T-helper 17 cell (primary cell): ENCODE measurements at regions not wholly inside any gene's neighbourhood (a gene's known extent, or its start where the extent isn't known, plus 50 kb on each side); places are given as distances from the start of the nearest gene placed in this dataset.

Source experiments
- ATAC-seq: fragments of 150-1000 bp; cut with Tn5 transposase; 2 replicates; pipeline ENCODE4 v1.10.0; 2021; ENCODE audit warnings: mild to moderate bottlenecking, moderate library complexity
- DNase-seq, 3 donors: peaks; one replicate each; pipeline versions ENCODE4 v3.0.0 to v3.0.0-alpha.2; 2020 to 2021
- H3K9me3 ChIP-seq: one replicate; pipeline ENCODE4 v1.7.0; 2013; ENCODE audit warnings: low read length, mild to moderate bottlenecking; ENCODE audit not compliant: control insufficient read depth, poor library complexity, severe bottlenecking
- H3K27ac Mint-ChIP-seq: one replicate; pipeline ENCODE4 v1.8.0; 2022; ENCODE audit warnings: mild to moderate bottlenecking, moderate library complexity, mixed read lengths
- H3K27me3 Mint-ChIP-seq: one replicate; pipeline ENCODE4 v1.8.0; 2022; ENCODE audit warnings: mixed read lengths
- H3K36me3 Mint-ChIP-seq: one replicate; pipeline ENCODE4 v1.8.0; 2022; ENCODE audit warnings: low read depth, mixed read lengths
- H3K4me1 Mint-ChIP-seq: one replicate; pipeline ENCODE4 v1.8.0; 2022; ENCODE audit warnings: mild to moderate bottlenecking, mixed read lengths
- H3K4me3 Mint-ChIP-seq: one replicate; pipeline ENCODE4 v1.8.0; 2022; ENCODE audit warnings: mild to moderate bottlenecking, moderate library complexity, mixed read lengths

DNA sequence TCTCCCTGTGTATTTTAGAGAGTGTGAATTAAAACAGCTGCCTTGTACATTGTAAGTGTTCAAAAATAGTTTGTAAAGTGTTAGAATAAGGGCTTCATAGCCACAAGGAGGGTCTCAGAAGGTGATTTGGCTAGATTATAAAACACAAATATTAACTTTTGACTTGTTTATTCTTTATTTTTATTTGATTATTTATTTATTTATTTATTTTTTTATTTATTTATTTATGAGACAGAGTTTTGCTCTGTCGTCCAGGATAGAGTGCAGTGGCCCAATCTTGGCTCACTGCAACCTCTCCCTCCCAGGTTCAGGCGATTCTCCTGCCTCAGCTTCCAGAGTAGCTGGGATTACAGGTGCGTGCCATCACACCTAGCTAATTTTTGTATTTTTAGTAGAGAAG is 111.5 kb upstream of the RBFOX1 start:
- no peaks in the 10 kb centered on the region for H3K9me3 ChIP-seq
- ATAC-seq (no peak), DNase-seq (no peak)
- Mint-ChIP-seq H3K4me3 (no peak overlapping the region), H3K27ac (no peak overlapping the region), H3K36me3 (no peaks in the 10 kb centered on the region), H3K27me3 (no peaks in the 10 kb centered on the region), H3K4me1 (no peaks in the 10 kb centered on the region)

DNA sequence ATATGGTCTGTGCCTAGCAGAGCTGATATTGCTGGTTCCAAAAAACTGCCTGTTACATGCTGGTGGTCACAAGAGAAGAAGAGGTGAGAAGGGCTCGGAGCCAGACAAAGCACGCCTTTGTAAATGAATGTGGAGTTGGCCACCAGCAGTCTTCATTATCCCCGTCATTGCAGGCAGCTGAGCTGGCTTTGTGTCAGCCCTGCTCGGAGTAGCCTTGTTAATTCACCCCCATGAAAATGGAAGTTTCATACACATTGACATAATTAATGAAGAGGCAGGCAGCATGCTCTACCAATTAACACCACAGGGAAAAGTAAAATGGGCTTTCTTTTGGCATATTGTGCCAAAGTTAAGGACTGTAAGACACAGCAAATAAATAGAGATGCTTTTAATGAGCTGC is 113.7 kb upstream of the RBFOX1 start:
- Mint-ChIP-seq H3K36me3 (no peaks in the 10 kb centered on the region), H3K4me1 (no peaks in the 10 kb centered on the region), H3K4me3 (no peak overlapping the region), H3K27ac (no peak overlapping the region), H3K27me3 (no peaks in the 10 kb centered on the region)
- no peak for DNase-seq
- ATAC-seq: no peak
- H3K9me3 ChIP-seq: no peaks in the 10 kb centered on the region

DNA sequence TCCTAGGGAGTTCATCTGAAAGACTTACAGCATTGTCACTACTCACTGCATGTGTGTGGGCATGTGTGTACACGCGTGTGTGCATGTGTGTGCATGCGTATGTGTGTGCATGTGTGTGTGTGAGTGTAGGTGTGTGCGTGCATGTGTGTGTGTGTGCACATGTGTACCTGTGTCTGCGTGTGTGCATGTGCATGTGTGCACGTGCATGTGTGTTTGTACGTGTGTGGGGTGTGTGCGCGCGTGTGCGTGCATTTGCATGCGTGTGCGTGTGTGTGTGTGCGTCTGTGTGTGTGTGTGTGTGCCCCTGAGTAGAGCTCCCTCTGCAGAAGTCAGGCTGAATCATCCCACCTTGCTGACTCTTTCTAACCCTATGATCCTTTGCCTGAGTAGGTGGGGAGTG is 114.8 kb upstream of the RBFOX1 start:
- ATAC-seq (no peak), DNase-seq (no peak)
- Mint-ChIP-seq H3K27me3 (no peaks in the 10 kb centered on the region), H3K36me3 (no peaks in the 10 kb centered on the region), H3K4me3 (no peak overlapping the region), H3K27ac (no peak overlapping the region), H3K4me1 (no peaks in the 10 kb centered on the region)
- H3K9me3 ChIP-seq: no peaks in the 10 kb centered on the region

DNA sequence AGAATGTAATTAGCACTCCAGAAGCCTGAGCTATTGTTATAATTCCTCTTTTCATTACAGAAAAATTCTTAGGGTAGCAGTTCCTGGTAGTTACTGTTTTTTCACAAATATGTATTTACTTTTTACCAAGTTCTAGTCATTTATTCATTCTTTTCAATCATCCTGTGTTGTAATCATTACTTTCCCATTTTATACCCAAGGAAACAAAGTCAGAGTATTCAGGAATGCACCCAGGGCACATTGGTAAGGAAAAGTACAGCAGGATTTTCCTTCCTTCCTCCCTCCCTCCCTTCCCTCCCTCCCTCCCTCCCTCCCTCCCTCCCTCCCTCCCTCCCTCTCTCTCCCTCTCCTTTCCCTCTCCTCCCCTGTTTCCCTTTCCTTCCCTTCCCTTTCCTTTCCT is 115.9 kb upstream of the RBFOX1 start:
- no peaks in the 10 kb centered on the region for H3K4me1 Mint-ChIP-seq
- H3K27ac Mint-ChIP-seq: no peak overlapping the region
- H3K36me3 Mint-ChIP-seq: no peaks in the 10 kb centered on the region
- no peaks in the 10 kb centered on the region for H3K27me3 Mint-ChIP-seq
- no peak for ATAC-seq
- no peak for DNase-seq
- H3K4me3 Mint-ChIP-seq: no peak overlapping the region
- H3K9me3 ChIP-seq: no peaks in the 10 kb centered on the region

DNA sequence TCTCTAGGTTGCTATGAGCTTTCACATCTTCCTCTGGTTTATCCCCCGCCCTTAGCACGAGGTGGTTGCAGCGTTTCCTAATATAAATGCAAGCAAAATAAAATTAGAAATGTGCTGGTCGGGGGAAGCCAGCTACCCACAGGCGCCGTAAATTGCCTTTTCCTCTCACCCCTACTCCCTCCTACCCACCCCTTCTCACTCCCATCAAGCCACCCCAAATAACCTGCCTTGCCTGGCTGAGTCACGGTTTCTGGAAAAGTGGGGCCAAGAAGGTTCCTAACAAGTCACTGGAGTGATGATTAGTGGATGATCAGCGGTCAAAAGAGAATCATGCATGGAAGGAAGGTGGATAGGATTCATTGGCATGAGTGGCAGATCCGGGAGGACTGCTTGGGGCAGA is 120.9 kb upstream of the RBFOX1 start:
- ATAC-seq (no peak), DNase-seq (no peak)
- no peaks in the 10 kb centered on the region for H3K36me3 Mint-ChIP-seq
- H3K27me3 Mint-ChIP-seq: no peaks in the 10 kb centered on the region
- H3K27ac Mint-ChIP-seq: no peak overlapping the region
- no peak overlapping the region for H3K4me3 Mint-ChIP-seq
- H3K9me3 ChIP-seq: no peaks in the 10 kb centered on the region
- H3K4me1 Mint-ChIP-seq: no peaks in the 10 kb centered on the region

DNA sequence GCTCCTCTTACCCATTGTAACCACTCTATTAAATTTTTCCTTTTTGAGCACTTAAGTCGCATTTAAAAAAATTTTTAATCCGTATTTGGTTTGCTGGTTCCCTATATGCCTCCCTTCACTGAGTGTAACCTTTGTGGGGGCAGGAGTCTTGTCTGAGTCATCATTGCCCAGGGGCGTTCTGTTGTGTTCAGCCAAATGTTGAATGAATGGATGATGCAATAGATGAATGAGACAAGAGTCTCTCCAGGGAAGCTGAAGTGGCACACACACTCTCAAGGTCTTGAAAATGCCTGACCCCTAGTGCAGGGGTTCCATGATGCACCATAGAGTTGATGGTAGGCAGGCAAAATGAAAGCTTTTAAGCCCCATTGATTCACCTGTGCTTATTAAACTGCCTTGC is 123.0 kb upstream of the RBFOX1 start:
- no peak overlapping the region for H3K4me3 Mint-ChIP-seq
- no peaks in the 10 kb centered on the region for H3K36me3 Mint-ChIP-seq
- DNase-seq (no peak), ATAC-seq (no peak)
- no peaks in the 10 kb centered on the region for H3K27me3 Mint-ChIP-seq
- H3K27ac Mint-ChIP-seq: no peak overlapping the region
- H3K4me1 Mint-ChIP-seq: no peaks in the 10 kb centered on the region
- no peaks in the 10 kb centered on the region for H3K9me3 ChIP-seq

DNA sequence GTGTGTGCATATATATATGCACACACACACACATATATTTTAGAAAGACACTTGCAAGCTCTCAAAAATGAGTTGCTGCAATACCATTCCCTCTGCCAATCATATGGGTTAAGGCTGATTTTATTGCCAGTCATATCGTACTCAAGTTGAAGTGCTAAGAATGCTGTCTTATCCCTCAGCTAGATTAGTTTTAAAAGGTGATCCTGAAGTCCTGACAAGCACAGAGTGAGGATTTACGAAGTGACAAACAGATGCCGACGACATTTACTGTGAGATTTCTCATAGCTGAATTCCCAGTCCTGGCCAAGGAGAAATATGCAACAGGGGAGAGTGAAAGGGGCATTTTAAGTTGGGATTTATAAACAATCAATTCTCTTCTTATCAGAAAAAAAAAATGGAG is 126.2 kb upstream of the RBFOX1 start:
- DNase-seq: no peak
- no peaks in the 10 kb centered on the region for H3K4me1 Mint-ChIP-seq
- H3K27me3 Mint-ChIP-seq: no peaks in the 10 kb centered on the region
- H3K36me3 Mint-ChIP-seq: no peaks in the 10 kb centered on the region
- H3K4me3 Mint-ChIP-seq: no peak overlapping the region
- no peak for ATAC-seq
- no peaks in the 10 kb centered on the region for H3K9me3 ChIP-seq
- H3K27ac Mint-ChIP-seq: no peak overlapping the region

DNA sequence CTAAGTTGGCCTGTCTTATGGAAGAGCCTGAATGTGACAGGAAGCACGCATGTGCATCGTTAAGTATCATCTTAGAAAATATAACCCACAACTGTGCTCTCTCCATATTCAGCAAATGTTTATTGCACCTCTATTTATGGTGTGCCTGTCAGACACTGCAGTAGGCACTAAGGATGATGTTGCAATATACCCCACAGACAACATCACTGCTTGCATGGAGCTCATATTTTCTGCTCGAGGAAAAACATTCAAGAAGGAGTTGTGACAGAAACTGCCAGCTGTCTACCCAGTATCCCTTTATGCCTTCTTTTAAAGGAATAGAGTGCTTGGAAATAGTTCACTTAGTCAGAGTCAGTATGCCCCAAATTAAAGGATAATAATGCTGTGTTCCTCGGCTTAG is 132.3 kb upstream of the RBFOX1 start:
- no peaks in the 10 kb centered on the region for H3K27me3 Mint-ChIP-seq

DNA sequence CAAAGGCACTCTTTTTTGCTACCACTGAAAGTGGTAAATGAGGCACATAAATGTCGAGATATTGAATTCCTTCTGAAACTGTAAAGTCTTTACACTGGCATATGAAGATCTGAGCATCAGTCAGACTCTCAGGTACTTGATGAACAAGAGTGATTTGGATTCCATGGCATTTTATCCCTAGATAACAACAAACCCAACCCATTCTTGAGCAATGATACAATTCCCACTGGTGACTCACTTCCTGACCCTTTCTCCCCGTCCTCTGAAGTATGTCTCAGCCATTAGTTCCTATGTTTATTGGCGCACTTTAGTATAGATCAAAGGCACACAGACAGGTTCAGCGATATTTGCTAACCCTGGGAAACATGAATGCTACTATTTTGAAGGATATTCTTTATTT is 147.0 kb upstream of the RBFOX1 start:
- Mint-ChIP-seq H3K27ac (no peak overlapping the region), H3K4me1 (no peaks in the 10 kb centered on the region), H3K4me3 (no peak overlapping the region), H3K27me3 (no peaks in the 10 kb centered on the region), H3K36me3 (peaks cover 2% of the 10 kb centered on the region)
- DNase-seq (no peak), ATAC-seq (no peak)
- H3K9me3 ChIP-seq: peaks cover 3% of the 10 kb centered on the region

More for the DNA sequence above, 132.3 kb upstream of the RBFOX1 start:
- H3K36me3 Mint-ChIP-seq: no peaks in the 10 kb centered on the region
- H3K4me1 Mint-ChIP-seq: no peaks in the 10 kb centered on the region
- H3K4me3 Mint-ChIP-seq: no peak overlapping the region
- H3K9me3 ChIP-seq: no peaks in the 10 kb centered on the region
- ATAC-seq (no peak), DNase-seq (no peak)
- no peak overlapping the region for H3K27ac Mint-ChIP-seq

DNA sequence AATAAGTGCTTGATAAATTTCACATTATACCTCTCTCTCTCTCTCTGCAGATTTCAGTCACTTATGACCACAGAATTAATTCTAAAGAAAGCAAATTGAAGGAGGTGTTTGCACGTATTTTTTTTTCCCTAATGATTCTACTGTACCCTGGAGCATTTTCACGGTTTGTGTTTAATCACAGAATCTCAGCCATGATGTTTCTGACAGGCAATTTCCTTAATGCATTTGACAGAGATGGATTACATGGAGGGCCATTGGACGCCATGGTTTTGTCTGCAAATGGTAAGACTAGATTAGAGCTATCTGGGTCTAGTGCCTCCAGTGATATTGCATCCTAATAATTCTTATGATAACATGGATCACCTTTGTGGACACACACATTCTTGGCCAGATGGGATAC is 147.5 kb upstream of the RBFOX1 start:
- no peaks in the 10 kb centered on the region for H3K27me3 Mint-ChIP-seq
- no peak overlapping the region for H3K4me3 Mint-ChIP-seq
- ATAC-seq (no peak), DNase-seq (no peak)
- peaks cover 2% of the 10 kb centered on the region for H3K36me3 Mint-ChIP-seq
- H3K27ac Mint-ChIP-seq: no peak overlapping the region
- H3K9me3 ChIP-seq: peaks cover 3% of the 10 kb centered on the region
- H3K4me1 Mint-ChIP-seq: no peaks in the 10 kb centered on the region

DNA sequence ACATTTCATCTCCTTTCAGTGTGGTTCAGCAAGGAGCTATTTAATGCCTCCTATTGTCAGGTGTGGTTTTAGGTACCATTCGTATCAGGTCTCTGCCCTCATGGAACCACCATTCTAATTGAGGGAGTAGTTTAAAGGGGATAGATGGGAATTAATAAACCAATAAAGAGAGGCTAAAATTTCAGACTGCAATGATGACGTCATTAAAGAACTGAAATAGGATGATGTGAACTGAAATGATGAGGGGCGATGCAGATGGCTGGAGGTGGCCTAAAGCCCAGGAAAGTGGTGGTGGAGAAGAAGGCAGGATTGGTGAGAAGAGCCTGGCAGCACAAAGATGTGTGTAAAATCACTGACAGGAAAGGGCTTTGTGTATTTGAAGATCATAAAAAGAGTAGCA is 148.9 kb upstream of the RBFOX1 start:
- Mint-ChIP-seq H3K27me3 (no peaks in the 10 kb centered on the region), H3K4me3 (no peak overlapping the region), H3K36me3 (no peaks in the 10 kb centered on the region), H3K4me1 (no peaks in the 10 kb centered on the region), H3K27ac (no peak overlapping the region)
- DNase-seq (no peak), ATAC-seq (no peak)
- peaks cover 3% of the 10 kb centered on the region for H3K9me3 ChIP-seq

DNA sequence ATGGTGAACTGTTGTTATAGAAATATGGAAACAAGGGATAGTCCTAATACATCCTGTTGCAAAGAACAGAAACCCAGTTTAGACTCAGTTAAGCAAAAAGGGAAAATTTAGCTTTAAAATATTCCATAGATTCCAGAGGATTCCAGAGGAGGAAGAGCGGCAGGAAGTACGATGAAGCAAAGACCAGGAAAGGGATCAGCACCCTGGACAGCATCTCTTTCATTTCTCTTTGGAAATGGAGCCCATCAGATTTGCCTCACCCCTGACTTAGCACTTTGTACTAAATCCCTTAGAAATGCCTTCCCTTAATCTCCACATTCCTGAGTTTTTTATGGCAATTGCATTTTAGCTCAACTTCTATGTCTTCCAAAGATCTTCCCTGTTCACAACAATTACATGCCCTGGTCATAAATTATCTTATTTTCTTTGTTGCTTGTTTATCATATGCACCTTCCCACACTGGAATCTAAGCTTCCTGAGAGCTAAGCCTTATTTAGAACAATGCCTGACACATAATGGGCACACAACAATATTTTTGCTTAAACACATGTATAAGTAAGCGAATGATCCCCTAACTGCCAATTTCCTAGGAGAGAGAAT is 150.0 kb upstream of the RBFOX1 start:
- Mint-ChIP-seq H3K27ac (no peak overlapping the region), H3K4me1 (no peaks in the 10 kb centered on the region), H3K36me3 (no peaks in the 10 kb centered on the region), H3K4me3 (no peak overlapping the region), H3K27me3 (no peaks in the 10 kb centered on the region)
- no peak for DNase-seq
- peaks cover 3% of the 10 kb centered on the region for H3K9me3 ChIP-seq
- ATAC-seq: no peak

DNA sequence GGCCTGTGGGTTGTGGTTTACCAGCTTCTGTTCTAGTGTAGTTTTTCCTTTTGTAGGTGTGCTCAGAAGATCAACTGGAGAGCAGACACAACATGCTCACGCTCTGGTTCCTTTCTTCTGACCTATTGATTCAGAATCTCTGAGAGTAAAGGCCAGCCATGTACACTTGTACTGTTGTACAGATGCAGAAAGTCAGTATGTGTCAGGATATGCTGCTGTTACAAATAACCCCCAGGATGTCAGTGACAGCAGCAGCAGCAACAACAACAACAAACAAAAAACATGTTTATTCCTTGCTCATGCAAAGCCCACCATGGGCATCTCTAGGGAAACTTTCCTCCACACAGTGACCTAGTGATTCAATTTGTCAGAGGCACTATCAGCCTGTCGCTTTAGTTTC is 154.8 kb upstream of the RBFOX1 start:
- no peaks in the 10 kb centered on the region for H3K4me1 Mint-ChIP-seq
- ATAC-seq (no peak), DNase-seq (no peak)
- no peaks in the 10 kb centered on the region for H3K9me3 ChIP-seq
- no peak overlapping the region for H3K4me3 Mint-ChIP-seq
- H3K27ac Mint-ChIP-seq: no peak overlapping the region
- H3K27me3 Mint-ChIP-seq: no peaks in the 10 kb centered on the region
- no peaks in the 10 kb centered on the region for H3K36me3 Mint-ChIP-seq

DNA sequence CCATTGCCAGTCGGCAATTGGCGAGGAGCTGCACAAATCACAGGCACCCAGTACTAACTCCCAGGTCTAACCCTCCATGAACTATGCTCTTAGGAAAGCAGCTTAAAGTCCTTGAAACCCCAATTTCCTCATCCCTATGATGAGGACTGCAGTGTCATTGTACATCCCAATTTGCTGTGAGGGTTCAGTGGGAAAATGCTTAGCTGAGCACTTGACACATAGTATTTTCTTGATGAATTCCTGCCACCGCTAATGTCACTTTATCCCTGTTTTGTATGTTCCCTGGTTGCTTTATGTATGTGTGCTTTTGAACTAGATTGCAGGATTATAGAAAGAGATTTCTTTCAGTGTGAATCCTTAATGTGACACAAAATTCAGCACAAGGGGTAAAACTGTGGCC is 161.5 kb upstream of the RBFOX1 start:
- no peaks in the 10 kb centered on the region for H3K27me3 Mint-ChIP-seq
- no peak for DNase-seq
- H3K36me3 Mint-ChIP-seq: no peaks in the 10 kb centered on the region
- no peak for ATAC-seq
- H3K4me1 Mint-ChIP-seq: no peaks in the 10 kb centered on the region
- no peaks in the 10 kb centered on the region for H3K9me3 ChIP-seq
- H3K4me3 Mint-ChIP-seq: no peak overlapping the region
- no peak overlapping the region for H3K27ac Mint-ChIP-seq

DNA sequence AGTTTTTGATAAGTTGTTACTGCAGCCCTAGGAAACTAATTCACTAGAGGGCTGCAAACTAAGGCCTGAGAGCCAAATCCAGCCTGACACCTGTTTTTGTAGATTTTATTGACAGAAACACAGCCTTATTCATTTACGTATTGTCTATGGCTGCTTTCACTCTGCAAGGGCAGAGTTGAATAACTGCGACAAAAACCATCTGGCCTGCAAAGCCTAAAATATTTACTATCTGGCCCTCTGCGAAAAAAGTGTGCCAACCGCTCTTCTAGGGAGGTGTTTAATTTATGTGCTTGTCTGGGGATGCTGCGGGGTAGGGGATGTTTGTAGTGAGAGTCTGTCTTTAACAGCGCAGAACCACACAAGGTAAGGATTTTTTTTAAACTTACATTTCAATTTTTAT is 165.0 kb upstream of the RBFOX1 start:
- H3K27me3 Mint-ChIP-seq: no peaks in the 10 kb centered on the region
- ATAC-seq (no peak), DNase-seq (no peak)
- no peaks in the 10 kb centered on the region for H3K9me3 ChIP-seq
- H3K4me3 Mint-ChIP-seq: no peak overlapping the region
- H3K36me3 Mint-ChIP-seq: no peaks in the 10 kb centered on the region
- no peak overlapping the region for H3K27ac Mint-ChIP-seq
- H3K4me1 Mint-ChIP-seq: no peaks in the 10 kb centered on the region
